Keratinocyte (primary cell): ENCODE measurements at regions not wholly inside any gene's neighbourhood (a gene's known extent, or its start where the extent isn't known, plus 50 kb on each side); places are given as distances from the start of the nearest gene placed in this dataset.

Source experiments
- DNase-seq: peaks from one replicate; pipeline ENCODE4 v3.0.0-alpha.2; 2011; ENCODE audit warnings: low read depth, missing footprints, low spot score
- FAIRE-seq: peaks from 2 replicates; lab custom pipeline; 2011; peaks lifted over from hg19 to GRCh38; lab: Jason Lieb, UNC
- H2AFZ ChIP-seq: 2 replicates; pipeline ENCODE4 v1.6.0; 2012; ENCODE audit warnings: low read length, control low read depth, inconsistent platforms; ENCODE audit not compliant: control insufficient read depth
- H3K27ac ChIP-seq: 2 replicates; pipeline ENCODE4 v1.5.1; 2011; ENCODE audit warnings: low read length; ENCODE audit not compliant: control insufficient read depth, insufficient read depth
- H3K27me3 ChIP-seq: 3 replicates; pipeline ENCODE4 v1.6.0; 2011; ENCODE audit warnings: low read length; ENCODE audit not compliant: control insufficient read depth, insufficient read depth; ENCODE audit errors: extremely low read depth
- H3K36me3 ChIP-seq, 2 experiments: 2 replicates in 1 of 2; 3 replicates in 1 of 2; pipeline ENCODE4 v1.5.1; 2011; ENCODE audit warnings: low read length in 2 of 2, mild to moderate bottlenecking in 1 of 2; ENCODE audit not compliant: control insufficient read depth in 2 of 2, insufficient read depth in 2 of 2; ENCODE audit errors: extremely low read depth in 1 of 2
- H3K4me1 ChIP-seq: 3 replicates; pipeline ENCODE4 v1.5.1; 2011; ENCODE audit warnings: low read length; ENCODE audit not compliant: control insufficient read depth, insufficient read depth; ENCODE audit errors: extremely low read depth
- H3K4me2 ChIP-seq: 3 replicates; pipeline ENCODE4 v1.6.0; 2011; ENCODE audit warnings: low read depth, low read length; ENCODE audit not compliant: control insufficient read depth, insufficient read depth; ENCODE audit errors: extremely low read depth
- H3K4me3 ChIP-seq, 3 experiments: fragments of 200-600 bp in 1 of 3; sonication (generic) in 1 of 3; 2 replicates in 2 of 3; 3 replicates in 1 of 3; pipeline ENCODE4 v1.5.1; 2011 to 2016; ENCODE audit warnings: low read length in 3 of 3, mild to moderate bottlenecking in 3 of 3, control low read depth in 2 of 3, inconsistent platforms in 1 of 3, low read depth in 1 of 3, mixed read lengths in 1 of 3, mixed run types in 1 of 3, moderate library complexity in 1 of 3; ENCODE audit not compliant: control insufficient read depth in 2 of 3, insufficient read depth in 2 of 3; ENCODE audit errors: extremely low read depth in 1 of 3
- H3K79me2 ChIP-seq: 2 replicates; pipeline ENCODE4 v1.6.0; 2012; ENCODE audit warnings: low read length; ENCODE audit not compliant: control insufficient read depth, insufficient read depth
- H3K9ac ChIP-seq: 3 replicates; pipeline ENCODE4 v1.6.0; 2011; ENCODE audit warnings: low read length; ENCODE audit not compliant: control insufficient read depth, insufficient read depth; ENCODE audit errors: extremely low read depth
- H3K9me1 ChIP-seq: 3 replicates; pipeline ENCODE4 v1.6.0; 2011; ENCODE audit warnings: low read length; ENCODE audit not compliant: control insufficient read depth, insufficient read depth; ENCODE audit errors: extremely low read depth
- H3K9me3 ChIP-seq: 2 replicates; pipeline ENCODE4 v1.5.1; 2012; ENCODE audit warnings: low read depth, low read length; ENCODE audit not compliant: control insufficient read depth
- H4K20me1 ChIP-seq: 3 replicates; pipeline ENCODE4 v1.6.0; 2011; ENCODE audit warnings: low read length; ENCODE audit not compliant: control insufficient read depth, insufficient read depth; ENCODE audit errors: extremely low read depth
- EZH2 ChIP-seq: IDR thresholded peaks from one replicate; pipeline ENCODE4 v1.6.1; 2012; ENCODE audit warnings: inconsistent platforms, mild to moderate bottlenecking, low read length, moderate library complexity
- dilution Hi-C: fragments of 300-500 bp; cut with MboI; formaldehyde crosslinking; loops from one replicate; pipeline ENCODE4 v1.7.0; 2020; ENCODE audit warnings: low sequenced_read_pairs; ENCODE audit not compliant: extremely low pct_ligation_motif_present
- TF ChIP-seq, protein P1 (sequence below), 3 experiments: IDR thresholded peaks in 1 of 3; conservative IDR thresholded peaks in 1 of 3; optimal IDR thresholded peaks in 1 of 3; 2 replicates in 2 of 3; 3 replicates in 1 of 3; pipeline versions ENCODE3 to v1.5.1; 2011; ENCODE audit warnings: low read length in 3 of 3, mild to moderate bottlenecking in 3 of 3, moderate library complexity in 2 of 3, control low read depth in 1 of 3, inconsistent platforms in 1 of 3; ENCODE audit not compliant: insufficient read depth in 2 of 3; ENCODE audit errors: extremely low read depth in 1 of 3

DNA sequence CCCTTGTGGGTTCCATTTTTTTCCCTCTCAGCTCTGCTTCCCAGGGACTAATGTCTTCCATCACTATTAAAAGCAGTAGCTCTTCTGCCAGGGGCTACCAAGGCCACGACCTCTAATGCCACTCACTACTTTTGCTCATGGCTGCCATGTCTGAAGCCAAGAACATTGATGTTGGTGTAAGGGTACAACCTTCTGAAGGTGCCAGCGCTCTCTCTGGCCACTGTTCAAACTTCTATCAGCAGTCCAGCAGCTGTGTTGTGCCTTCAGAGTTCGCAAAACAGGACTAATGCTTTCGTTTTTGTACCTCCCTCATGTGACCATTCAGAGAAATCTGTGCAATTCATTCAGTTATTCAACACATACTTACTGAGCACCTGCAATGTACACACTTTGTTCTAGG is 121.5 kb upstream of the ENPEP start:
- Histone ChIP-seq H3K36me3 (no peaks in the 10 kb centered on the region), H3K4me1 (no peaks in the 10 kb centered on the region), H3K4me3 (no peak overlapping the region), H3K9me3 (no peaks in the 10 kb centered on the region), H3K9ac (no peak overlapping the region), H3K27ac (no peak overlapping the region), H3K27me3 (no peaks in the 10 kb centered on the region), H3K9me1 (no peaks in the 10 kb centered on the region), H3K79me2 (no peaks in the 10 kb centered on the region), H2AFZ (no peak overlapping the region), H4K20me1 (no peaks in the 10 kb centered on the region), H3K4me2 (no peak overlapping the region)
- DNase-seq, result no peak
- TF ChIP-seq, protein P1, sequence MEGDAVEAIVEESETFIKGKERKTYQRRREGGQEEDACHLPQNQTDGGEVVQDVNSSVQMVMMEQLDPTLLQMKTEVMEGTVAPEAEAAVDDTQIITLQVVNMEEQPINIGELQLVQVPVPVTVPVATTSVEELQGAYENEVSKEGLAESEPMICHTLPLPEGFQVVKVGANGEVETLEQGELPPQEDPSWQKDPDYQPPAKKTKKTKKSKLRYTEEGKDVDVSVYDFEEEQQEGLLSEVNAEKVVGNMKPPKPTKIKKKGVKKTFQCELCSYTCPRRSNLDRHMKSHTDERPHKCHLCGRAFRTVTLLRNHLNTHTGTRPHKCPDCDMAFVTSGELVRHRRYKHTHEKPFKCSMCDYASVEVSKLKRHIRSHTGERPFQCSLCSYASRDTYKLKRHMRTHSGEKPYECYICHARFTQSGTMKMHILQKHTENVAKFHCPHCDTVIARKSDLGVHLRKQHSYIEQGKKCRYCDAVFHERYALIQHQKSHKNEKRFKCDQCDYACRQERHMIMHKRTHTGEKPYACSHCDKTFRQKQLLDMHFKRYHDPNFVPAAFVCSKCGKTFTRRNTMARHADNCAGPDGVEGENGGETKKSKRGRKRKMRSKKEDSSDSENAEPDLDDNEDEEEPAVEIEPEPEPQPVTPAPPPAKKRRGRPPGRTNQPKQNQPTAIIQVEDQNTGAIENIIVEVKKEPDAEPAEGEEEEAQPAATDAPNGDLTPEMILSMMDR (optimal IDR thresholded peaks at IDR 0.05 in 1 of 3, IDR thresholded peaks at IDR 0.05 in 1 of 3, conservative IDR thresholded peaks at IDR 0.05 in 1 of 3; ENCODE audit: extremely low read depth in 1 of 3, insufficient read depth in 2 of 3, low read length in 3 of 3), result no peak
- no peak for TF ChIP-seq EZH2
- FAIRE-seq, result no peak
- dilution Hi-C loops, result no loop called here

DNA sequence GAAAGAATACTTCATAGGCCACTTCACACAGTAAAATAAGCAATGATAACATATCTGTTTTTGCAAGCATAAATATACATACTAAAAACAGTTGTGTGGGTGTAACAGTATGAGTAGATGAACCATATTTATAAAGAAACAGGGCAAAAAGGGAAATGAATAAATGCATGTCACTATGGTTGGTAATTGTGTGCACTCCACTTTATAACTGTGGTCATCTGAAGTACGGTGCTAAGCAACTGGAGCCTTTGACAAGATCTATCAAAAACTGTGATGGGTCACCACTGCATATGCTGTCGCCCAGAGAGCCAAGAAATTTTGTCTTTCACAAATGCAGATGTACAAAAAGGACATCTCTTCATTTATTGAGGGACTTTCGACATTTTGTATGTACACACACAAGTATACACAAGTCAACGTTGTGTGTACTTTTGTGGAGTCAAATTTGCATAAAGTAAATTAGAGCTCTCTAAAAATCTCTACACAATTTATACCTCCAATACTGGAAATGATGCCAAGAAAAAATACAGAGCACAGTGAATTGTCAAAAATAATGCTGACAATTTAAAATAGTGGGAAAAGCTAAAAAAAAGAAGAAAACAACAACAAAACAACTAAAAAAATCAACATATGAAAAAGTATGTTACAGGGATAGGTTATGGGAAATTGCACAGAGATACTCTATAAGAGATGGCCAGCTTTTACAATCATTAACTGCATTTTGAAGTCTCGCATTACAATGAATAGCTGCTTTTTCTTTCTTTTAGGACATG is 123.1 kb upstream of the ENPEP start:
- no peak overlapping the region for H2AFZ ChIP-seq
- DNase-seq (no peak), FAIRE-seq (no peak)
- dilution Hi-C loops, result no loop called here
- no peaks in the 10 kb centered on the region for H3K27me3 ChIP-seq
- no peak overlapping the region for H3K4me3 ChIP-seq
- no peak overlapping the region for H3K27ac ChIP-seq
- H3K9me3 ChIP-seq, result no peaks in the 10 kb centered on the region
- no peaks in the 10 kb centered on the region for H3K79me2 ChIP-seq
- H3K36me3 ChIP-seq, result no peaks in the 10 kb centered on the region
- TF ChIP-seq, protein P1 (optimal IDR thresholded peaks at IDR 0.05 in 1 of 3, IDR thresholded peaks at IDR 0.05 in 1 of 3, conservative IDR thresholded peaks at IDR 0.05 in 1 of 3; ENCODE audit: extremely low read depth in 1 of 3, insufficient read depth in 2 of 3, low read length in 3 of 3), result no peak
- no peak for TF ChIP-seq EZH2
- H3K9ac ChIP-seq, result no peak overlapping the region
- no peaks in the 10 kb centered on the region for H3K9me1 ChIP-seq
- H4K20me1 ChIP-seq, result no peaks in the 10 kb centered on the region
- no peak overlapping the region for H3K4me2 ChIP-seq
- H3K4me1 ChIP-seq, result no peaks in the 10 kb centered on the region
